ENCODE measurements at regions not wholly inside any gene's neighbourhood (a gene's known extent, or its start where the extent isn't known, plus 50 kb on each side); places are given as distances from the start of the nearest gene placed in this dataset.

DNA sequence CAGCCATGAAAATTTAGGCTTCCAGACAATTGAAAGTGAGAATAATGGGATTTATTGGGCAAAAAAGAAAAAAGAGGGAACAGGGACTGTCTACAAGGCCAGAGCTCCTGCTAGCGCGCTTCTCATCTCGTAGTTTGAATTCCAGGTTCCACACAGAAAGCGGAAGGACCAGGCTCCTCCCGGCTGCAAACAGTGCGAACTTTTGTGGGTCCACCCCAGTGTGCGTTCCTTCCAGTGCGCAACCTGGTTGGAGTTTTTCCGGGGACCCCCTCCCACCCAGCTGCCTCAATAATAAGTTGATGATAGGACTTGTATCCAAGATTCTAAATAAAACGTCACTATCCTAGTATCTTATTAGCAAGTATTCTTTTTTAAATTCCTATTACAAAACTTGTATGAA is 467.7 kb upstream of the TUSC1 start:
- POLR2A ChIA-PET (ENCODE audit: partially characterized antibody), result no interaction called here
- Histone ChIP-seq H3K4ac (replicated peaks; ENCODE audit: insufficient read length, low read depth, low read length) (no peak overlapping the region), H2BK12ac (ENCODE audit: low read depth, low read length) (no peak overlapping the region), H3K9me3 (ENCODE audit: insufficient read depth in 2 of 2, low read depth in 1 of 2, low read length in 1 of 2) (no peaks in the 10 kb centered on the region), H3K14ac (ENCODE audit: insufficient read length) (no peak overlapping the region), H2BK120ac (replicated peaks; ENCODE audit: low read depth, low read length) (no peak overlapping the region), H3K9ac (replicated peaks in 1 of 4; ENCODE audit: extremely low read depth in 1 of 4, low read depth in 3 of 4, low read length in 3 of 4) (no peak overlapping the region), H3K23me2 (ENCODE audit: low read depth, low read length) (no peaks in the 10 kb centered on the region), H4K8ac (ENCODE audit: extremely low read depth, insufficient read depth, low read length) (peak overlapping the region; percentile 22; the same call in 1 of the 2 replicates), H3K27me3 (replicated peaks in 1 of 4; ENCODE audit: control insufficient read depth in 3 of 4, extremely low read depth in 1 of 4, insufficient read depth in 3 of 4, low read length in 3 of 4) (no peaks in the 10 kb centered on the region), H3K56ac (replicated peaks; ENCODE audit: insufficient read length, low read depth, low read length) (no peak overlapping the region), H2BK5ac (ENCODE audit: low read depth, low read length) (no peak overlapping the region), H4K20me1 (replicated peaks in 1 of 2; ENCODE audit: control insufficient read depth in 1 of 2, insufficient read depth in 2 of 2, low read length in 2 of 2) (no peaks in the 10 kb centered on the region), H3K79me1 (ENCODE audit: low read depth, low read length) (no peaks in the 10 kb centered on the region), H3K36me3 (ENCODE audit: control insufficient read depth in 2 of 4, insufficient read depth in 4 of 4, low read length in 3 of 4) (no peaks in the 10 kb centered on the region), H4K5ac (ENCODE audit: insufficient read length, low read depth, low read length) (no peak overlapping the region), H3K27ac (ENCODE audit: low read depth, low read length) (no peak overlapping the region), H2BK15ac (ENCODE audit: low read length) (no peak overlapping the region), H3K4me2 (ENCODE audit: insufficient read depth in 1 of 2, low read depth in 2 of 2, low read length in 2 of 2) (no peak overlapping the region), H3K4me3 (ENCODE audit: extremely low read depth in 1 of 4, insufficient read depth in 2 of 4, low read depth in 3 of 4, low read length in 4 of 4) (no peak overlapping the region), H2BK20ac (ENCODE audit: low read length) (no peak overlapping the region), H2AK5ac (ENCODE audit: low read depth, low read length) (no peak overlapping the region), H3K79me2 (ENCODE audit: control insufficient read depth in 1 of 2, insufficient read depth in 2 of 2, low read length in 2 of 2) (no peaks in the 10 kb centered on the region), H4K91ac (replicated peaks; ENCODE audit: insufficient read length, low read length) (no peak overlapping the region), H3K18ac (ENCODE audit: extremely low read depth, low read length) (no peak overlapping the region), H3K4me1 (replicated peaks in 1 of 4; ENCODE audit: control insufficient read depth in 3 of 4, insufficient read depth in 4 of 4, low read length in 3 of 4) (no peaks in the 10 kb centered on the region), H3K23ac (ENCODE audit: insufficient read length) (no peak overlapping the region), H2AFZ (ENCODE audit: low read length) (no peak overlapping the region)
- 92% methylated on average over 10 of the region's 10 CpGs; no CpG with 5 or more reads in 1 of the 2 experiments for WGBS, 2 experiments (ENCODE audit: extremely low coverage in 1 of 2, insufficient coverage in 1 of 2, insufficient read length in 1 of 2, insufficient replicate concordance in 2 of 2, low coverage in 1 of 2, low lambda C conversion rate in 2 of 2, missing lambda C conversion rate in 1 of 2)
- DNase-seq (ENCODE audit: low read depth in 1 of 2, low spot score in 2 of 2) (no peak), FAIRE-seq (no peak)
- TF ChIP-seq CREB1 (IDR thresholded peaks at IDR 0.05), result no peak
- no peak for TF ChIP-seq RFX5 (IDR thresholded peaks at IDR 0.05; ENCODE audit: borderline replicate concordance, low read depth, low read length)
- TF ChIP-seq, protein P1, sequence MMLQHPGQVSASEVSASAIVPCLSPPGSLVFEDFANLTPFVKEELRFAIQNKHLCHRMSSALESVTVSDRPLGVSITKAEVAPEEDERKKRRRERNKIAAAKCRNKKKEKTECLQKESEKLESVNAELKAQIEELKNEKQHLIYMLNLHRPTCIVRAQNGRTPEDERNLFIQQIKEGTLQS (IDR thresholded peaks at IDR 0.05; ENCODE audit: insufficient read depth, low read depth, low read length), result no peak
- CTCF ChIA-PET (ENCODE audit: partially characterized antibody), result interaction anchor here (1.7 kb wide), 1 partner anchor 10 kb away, joined by 4 read pairs; no protein-coding TSS in a partner anchor
